ENCODE measurements at regions not wholly inside any gene's neighbourhood (a gene's known extent, or its start where the extent isn't known, plus 50 kb on each side); places are given as distances from the start of the nearest gene placed in this dataset.
"Not testable (repeated sequence)": the region's sequence is repeated elsewhere in the genome, so short reads cannot be mapped to it uniquely, and the experiment has no call there.

DNA sequence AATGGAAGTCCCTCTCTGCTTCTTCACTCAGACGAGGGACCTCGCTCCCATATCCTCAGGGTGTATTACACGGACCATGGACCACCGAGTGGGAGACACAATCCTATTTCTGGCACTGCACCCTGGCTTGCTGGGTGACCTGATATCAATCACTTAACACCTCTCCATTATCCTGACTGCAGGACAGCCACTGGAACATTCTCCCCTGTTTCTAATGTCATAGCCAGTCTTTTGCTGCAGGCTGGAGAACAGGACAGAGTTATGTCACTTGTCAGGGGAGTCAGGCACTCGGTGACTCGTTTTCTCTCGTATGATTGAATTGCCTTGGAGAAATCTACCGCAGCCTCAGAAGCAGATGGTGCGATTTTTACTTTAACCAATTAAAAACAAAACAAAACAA is 219.1 kb upstream of the IGFBP7 start:
- DNase-seq (ENCODE audit: low read depth) = no peak

DNA sequence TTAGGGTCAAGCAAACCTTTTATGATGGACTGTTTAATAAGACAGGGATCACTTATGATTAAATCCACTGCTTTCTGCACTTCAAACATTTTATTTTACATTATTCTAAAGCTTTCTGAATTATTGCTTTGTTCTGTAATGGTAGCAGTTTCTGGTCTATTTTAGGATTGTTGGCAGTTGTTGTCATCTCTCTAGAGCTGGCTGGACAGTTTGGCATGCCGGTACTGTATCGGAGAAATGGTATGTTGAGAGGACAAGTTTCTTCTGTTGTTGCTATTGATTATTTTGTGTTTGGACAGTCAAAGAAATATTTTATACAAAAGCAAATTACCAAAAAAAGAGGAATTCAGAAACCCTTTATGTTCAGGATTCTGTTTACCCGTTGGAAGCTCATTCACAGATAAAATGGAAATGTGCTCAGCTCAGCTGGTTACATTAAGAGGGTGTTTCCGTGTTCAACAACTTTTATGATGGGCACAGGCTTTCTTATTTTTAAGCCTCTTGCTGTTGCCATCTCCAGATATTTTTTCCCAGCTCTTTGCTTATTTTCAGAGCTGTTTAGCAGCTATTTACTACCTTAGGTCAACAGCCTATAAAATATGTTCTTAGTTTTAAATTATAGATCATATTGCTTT is 214.6 kb upstream of the IGFBP7 start:
- DNase-seq (ENCODE audit: low read depth) = no peak

DNA sequence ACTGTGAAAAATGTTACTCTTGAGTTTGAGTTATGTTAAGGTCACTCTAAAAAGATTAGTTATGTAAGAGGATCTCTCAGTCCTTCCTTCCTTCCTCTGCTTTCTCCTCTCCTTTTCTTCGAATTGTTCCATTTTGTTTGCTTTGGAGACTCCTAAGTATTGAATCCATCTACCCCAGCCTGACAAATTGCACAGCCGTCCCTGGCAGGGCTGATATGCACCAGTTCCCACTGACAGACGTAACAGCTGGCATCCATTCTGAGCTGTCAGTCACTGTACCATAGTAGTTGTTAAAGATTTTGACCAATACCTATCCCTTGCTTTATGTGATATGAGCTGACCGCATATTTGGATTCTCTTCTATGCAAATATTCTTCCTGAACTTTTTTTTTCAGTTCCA is 210.7 kb upstream of the IGFBP7 start:
- DNase-seq (ENCODE audit: low read depth) = no peak

DNA sequence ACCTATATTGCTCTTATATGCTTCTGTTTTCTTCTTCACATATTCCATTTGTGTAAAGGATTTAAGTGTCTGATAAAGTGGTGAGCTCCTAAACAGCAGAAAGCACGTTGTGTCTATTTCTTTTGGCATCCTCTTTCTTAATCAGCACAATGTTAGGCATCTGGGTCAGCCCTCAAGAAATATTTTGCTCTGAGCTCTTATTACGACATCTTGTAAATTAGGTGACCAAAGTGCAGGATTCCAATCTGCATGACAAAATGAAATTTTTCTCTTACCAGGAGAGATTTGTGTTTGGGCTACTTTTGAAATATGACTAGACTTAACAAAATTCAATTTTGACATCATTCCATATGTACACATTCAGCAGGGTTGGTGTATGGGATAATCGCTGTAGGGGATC is 210.0 kb upstream of the IGFBP7 start:
- DNase-seq (ENCODE audit: low read depth) = no peak

DNA sequence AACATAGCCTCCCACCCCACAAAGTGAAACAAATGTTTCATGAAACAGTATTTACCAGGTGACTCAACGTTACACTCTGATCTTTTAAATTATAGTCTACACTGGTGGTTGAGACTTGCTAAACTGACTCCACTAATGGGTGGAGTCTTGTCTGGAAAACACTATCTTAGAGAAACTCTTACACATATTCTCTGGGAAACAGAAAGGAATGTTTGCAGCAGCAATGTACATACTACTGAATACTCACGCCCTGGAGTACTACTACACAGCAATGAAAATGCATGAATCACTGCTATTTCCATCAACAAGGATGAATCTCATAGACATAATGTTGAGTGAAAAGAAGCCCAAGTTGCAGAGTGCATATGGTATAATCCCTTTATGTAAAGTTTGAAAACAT is 208.5 kb upstream of the IGFBP7 start:
- DNase-seq (ENCODE audit: low read depth) = no peak

DNA sequence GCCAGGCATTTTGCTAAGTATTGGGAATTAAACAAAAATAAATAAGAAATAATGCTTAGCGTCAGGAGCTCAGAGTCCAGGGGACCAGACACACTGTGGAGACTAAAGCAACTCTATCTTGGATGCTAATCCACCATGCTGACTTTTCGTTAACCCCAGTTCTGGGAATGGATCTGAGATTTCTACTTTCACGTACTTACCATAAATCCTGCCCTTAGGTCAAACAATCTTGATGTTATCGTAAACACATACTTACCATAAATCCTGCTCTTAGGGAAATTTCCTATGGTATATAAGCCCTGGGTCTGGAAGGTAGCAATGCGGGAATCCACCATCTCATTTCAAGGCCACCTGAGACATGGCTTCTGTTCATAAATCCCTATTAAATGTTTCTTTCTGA is 204.5 kb upstream of the IGFBP7 start:
- no peak for DNase-seq (ENCODE audit: low read depth)

DNA sequence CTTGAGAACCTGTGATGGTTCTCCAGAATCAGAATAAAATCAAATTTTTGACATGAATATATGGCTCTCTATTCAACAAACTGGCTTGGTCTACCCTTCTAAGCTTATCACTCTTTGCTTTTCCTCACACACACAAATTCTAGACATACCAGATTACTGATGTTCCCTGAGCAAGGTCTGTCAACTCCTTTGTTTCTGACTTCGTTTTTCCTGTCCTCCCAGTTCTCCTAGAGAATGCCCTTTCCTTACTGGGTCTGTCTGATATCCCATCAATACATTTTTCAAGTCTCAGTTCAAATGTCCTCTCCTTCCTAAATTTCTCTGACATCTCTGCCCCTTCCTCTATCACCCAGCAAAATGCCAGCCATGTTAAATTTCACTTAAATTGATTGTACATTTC is 202.1 kb upstream of the IGFBP7 start:
- DNase-seq (ENCODE audit: low read depth) = no peak

DNA sequence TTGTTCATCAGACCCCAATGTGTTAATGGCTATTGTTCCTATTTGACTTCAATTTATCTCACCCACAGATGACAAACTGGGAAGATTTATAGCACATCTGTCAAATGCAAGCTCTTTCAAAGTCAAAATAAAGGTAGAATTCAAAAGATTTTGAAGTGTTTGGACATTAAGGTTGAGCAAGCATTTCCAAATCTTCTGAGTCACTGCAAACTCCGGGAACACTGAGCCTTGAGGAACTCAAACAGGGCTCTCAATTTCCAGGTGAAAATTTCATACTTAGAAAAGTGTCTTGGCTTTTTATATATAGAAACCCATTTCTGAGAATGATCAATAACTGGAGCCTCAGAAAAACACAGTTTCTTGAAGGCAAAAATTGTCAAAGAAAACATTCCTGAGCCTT is 199.5 kb upstream of the IGFBP7 start:
- DNase-seq (ENCODE audit: low read depth) = no peak

DNA sequence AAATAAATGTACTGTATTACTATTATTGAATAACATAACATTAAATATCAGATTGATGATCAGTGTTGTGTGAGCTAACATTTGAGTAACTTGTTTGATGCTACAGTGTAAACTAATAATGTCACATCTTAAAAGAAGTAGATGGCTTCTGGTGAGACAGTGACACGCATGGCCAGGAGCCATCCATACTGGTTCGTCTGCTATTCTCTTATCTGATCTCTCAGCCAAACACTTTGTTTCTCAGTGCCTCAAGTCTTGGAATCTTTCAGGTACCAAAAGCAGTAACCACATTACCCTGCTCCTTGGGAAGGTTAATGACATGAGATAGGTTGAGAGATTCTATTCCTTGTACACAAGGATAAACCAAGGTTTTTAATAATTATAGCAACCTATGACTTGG is 198.1 kb upstream of the IGFBP7 start:
- no peak for DNase-seq (ENCODE audit: low read depth)

DNA sequence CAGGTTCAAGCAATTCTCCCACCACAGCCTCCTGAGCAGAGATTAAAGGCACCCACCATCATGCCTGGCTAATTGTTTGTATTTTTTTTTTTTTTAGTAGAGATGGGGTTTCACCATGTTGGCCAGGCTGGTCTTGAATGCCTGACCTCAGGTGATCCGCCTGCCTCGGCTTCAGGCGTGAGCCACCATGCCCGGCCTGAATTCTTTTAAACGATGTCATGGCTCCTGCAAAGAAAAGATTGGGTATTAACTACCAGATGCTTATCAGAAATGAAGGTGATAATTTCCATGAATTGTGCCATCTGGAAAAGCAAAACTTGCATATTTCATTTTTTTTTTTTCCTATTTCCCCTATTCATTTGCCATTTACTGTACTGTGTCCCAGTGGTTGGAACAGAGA is 195.7 kb upstream of the IGFBP7 start:
- DNase-seq (ENCODE audit: low read depth) = no peak

DNA sequence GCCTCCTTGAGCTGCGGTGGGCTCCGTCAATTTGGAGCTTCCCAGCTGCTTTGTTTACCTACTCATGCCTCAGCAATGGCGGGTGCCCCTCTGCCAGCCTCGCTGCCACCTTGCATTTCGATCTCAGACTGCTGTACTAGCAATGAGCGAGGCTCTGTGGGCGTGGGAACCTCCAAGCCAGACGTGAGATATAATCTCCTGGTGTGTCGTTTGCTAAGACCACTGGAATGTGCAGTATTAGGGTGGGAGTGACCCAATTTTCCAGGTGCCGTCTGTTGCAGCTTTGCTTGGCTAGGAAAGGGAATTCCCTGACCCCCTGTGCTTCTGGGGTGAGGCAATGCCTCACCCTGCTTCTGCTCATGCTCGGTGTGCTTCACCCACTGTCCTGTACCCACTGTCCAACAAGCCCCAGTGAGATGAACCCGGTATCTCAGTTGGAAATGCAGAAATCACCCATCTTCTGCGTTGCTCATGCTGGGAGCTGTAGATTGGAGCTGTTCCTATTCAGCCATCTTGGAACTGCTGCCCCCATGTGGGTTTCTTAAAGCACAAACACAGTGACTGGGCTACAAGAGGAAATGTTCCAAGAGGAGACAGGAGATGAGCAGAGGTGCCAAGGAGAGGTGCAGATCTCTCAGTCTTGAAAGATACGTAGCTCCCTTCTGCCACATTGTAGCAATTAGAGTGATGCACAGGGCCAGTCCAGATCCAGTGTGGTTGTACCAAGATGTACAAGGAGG is 193.0 kb upstream of the IGFBP7 start:
- DNase-seq (ENCODE audit: low read depth) = no peak

DNA sequence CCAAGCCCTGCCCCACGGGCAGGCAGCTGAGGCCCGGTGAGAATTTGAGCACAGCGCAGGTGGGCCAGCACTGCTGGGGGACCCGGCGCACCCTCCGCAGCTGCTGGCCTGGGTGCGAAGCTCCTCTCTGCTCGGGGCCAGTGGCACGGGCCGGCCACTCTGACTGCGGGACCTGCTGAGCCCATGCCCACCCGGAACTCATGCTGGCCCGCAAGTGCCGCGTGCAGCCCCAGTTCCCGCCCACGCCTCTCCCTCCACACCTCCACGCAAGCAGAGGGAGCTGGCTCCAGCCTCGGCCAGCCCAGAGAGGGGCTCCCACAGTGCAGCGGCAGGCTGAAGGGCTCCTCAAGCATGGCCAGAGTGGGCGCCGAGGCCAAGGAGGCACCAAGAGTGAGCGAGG is 190.1 kb upstream of the IGFBP7 start:
- DNase-seq (ENCODE audit: low read depth) = not testable (repeated sequence)

DNA sequence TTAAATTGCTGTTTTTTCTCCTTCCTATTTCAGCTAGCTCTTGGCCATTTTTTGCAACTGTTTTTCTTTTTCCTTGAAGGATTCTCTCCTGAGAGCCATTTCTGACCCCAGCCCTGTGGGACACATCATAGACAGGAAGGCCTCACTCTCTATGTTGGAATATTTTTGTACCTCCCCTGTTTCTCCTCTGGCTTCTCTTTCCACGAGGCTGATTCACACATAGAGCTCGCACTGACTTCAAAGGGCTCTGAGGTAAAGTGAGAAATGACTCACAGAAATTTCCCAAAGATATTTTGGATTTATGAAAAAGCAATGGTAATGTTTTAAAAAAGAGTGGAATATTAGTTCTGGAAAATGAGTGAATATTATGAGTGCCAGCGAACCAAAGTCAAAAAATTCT is 181.7 kb upstream of the IGFBP7 start:
- no peak for DNase-seq (ENCODE audit: low read depth)

DNA sequence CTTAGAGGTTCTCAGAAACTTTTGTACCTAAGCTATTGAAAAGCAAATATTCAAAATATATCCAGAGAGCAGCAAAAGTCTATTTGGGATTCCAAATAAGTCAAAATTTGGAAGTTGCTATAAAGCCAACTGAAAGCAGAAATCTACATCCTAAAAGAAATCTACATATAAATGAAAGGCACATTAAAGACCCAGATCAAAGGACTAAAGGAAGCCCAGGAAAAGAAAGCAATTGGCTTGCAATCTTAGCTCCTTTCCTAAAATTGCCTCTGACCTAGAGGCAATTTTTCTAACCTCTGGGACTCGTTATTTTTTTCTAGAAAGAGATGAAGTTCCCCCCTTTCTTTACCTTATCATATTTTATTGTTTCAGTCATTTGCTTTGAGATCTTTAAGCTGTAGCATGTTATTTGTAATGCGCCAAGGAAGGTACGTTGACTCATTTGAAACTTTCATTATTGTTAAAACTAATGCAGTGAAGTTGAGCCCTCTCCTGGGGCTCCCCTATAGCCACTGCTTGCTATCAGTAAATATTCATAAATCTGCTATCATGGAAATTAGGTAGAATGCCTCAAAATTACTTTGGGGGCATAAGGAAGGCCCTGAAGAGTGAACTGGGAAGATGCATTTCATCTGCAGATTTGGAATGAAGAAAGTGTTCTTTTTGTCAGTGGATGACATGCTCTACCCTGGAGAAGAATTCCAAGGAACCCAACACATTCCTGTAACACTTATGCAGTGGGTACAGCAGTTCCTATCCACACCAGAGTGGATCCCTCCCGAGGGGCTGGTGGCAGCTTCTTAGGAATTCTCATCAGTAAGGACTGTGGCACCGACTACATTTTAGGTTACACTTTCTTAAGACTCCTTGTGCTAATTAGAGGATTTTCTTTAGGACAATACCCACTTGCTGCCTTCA is 177.8 kb upstream of the IGFBP7 start:
- DNase-seq (ENCODE audit: low read depth) = no peak

DNA sequence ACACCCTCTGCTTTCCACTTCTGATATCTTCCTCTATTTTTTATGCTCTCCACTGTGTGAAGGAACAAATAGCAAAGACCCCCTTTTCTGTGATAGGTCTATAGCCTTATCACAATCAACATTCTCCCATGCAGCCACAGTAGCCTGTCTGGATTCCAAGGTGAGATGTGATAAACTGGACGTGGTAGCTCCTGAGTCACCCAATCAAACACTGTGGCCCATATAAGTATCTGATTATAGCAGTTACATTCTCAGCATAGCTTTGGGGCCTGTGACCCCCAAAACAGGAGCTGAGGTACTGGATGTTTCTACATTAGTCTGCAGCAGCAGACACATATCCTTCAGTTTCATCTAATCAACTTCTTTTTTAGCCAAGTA is 172.7 kb upstream of the IGFBP7 start:
- no peak for DNase-seq (ENCODE audit: low read depth)

DNA sequence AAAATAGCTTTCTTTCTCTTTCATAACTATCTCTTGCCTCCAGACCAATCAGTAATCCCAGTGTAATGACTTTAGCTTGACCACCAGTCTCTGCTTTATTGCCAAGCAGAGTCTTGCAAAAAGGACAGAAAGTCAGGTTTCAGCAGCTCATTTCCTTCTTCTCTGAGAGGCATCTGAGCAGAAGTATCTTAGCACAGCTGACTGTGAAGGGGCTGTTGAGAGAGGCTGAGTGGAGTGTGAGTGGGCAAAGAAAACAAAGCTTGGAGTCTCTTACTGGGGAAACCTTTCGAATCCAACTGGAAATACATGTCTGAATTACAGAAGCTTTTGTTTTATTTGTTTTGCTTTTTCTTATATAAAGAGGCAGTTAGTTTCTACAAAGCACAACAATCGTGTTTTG is 170.3 kb upstream of the IGFBP7 start:
- DNase-seq (ENCODE audit: low read depth) = no peak

DNA sequence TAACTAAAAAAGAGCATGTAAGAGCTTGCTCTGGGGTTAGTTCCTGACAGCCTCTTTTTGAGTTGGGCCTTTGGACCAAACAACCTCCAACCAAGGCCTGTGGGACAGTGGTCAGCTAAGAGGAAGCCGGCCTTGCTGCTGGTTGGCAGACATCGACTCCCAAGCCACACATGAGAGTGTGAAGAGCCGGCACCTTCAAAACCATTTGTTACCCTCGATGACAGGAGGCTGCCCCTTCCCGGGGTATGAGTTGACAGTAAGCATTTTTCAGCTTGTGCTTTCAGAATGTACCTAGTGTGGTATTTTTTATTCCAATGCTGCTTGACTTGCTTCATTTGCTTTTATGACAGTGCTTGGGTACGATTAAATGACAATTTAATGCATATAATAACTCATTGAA is 168.6 kb upstream of the IGFBP7 start:
- no peak for DNase-seq (ENCODE audit: low read depth)

DNA sequence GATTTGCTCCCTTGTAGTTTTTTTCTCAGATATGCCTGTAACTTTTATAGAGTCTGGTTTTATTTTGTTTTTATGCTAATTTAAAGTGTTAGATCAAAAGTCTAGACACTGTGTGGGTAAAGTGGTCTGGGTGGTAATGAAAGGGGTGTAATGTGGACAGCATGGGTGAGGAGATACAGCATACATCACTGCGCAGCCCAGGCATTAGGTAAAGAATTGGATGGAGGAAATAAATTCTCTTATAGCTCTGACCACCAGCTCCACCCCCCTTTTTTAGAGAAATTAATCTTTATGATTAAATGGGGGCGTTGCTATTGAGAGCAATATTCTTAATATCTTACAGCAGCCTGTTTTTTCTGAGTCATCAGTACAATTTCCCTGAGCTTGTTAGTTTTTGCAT is 163.9 kb upstream of the IGFBP7 start:
- no peak for DNase-seq (ENCODE audit: low read depth)

DNA sequence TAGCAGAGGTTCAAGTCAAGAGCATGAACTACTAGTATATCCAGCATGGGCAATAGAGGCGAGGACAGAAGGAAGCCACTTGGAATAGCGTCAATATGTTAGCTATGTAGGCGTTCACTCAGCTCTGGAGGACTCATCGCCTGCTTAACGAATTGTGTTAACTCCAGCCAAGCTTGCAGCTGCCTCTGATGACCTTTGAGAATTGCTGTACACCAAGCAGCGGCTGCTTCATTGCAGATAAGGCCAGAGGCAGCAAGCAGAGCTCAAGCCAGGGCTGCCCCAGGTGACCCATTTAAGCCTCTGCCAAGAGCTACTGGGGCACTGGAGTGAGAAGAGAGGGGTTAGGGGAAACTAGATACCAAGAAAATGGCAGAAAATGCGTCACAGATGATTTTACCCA is 160.2 kb upstream of the IGFBP7 start:
- DNase-seq (ENCODE audit: low read depth) = no peak

DNA sequence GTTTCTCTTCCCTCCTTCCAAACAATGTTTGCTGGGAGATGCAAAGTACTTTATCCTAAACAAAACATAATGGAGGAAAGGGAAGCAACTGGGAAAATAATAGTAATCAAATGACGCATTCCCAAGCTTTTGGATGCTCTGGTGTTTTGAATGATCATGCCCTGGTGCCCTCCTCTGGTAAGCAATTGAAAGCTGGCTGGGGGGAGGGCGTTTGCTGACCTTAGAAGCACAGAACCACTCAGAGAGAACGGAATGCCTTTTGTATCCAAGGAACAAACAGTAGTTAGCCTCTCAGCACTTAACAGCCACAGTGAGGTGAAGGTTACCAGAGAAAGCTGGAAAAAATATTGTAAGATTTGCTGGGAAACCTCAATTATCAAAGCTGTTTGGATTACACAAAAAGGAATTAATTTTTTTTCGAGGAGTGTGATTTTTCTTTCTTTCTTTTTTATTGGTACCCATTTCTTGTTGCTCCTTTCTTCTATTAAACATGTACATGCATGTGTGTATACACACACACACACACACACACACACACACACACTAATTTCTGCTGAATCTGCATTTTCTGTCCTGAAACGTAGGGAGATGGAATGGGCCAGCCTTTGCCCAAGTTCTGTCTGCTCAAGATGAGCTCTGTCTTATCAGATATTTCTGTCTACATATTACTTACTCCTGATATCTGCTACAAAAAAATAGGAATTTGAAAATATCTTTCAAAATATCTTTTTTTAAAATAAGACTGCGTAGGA is 155.8 kb upstream of the IGFBP7 start:
- no peak for DNase-seq (ENCODE audit: low read depth)

DNA sequence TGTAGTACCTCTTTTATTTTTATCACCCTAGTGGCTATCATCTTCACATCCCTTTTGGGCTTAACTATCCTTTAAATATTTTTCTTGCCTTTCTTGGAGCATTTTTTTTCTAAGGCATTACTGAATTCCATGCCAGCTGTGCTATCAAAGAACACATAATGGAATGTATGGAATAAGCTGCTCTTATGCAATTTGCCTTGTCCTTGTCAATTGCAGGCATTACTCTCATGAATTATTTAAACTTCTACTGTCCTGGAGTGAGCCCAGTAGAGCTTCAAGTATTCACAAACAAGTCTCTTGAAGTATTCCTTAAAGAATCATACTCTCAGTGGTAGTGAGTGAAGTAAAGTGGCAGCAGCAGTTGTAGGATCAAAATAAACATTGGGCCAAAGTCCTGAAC is 144.6 kb upstream of the IGFBP7 start:
- no peak for DNase-seq (ENCODE audit: low read depth)

DNA sequence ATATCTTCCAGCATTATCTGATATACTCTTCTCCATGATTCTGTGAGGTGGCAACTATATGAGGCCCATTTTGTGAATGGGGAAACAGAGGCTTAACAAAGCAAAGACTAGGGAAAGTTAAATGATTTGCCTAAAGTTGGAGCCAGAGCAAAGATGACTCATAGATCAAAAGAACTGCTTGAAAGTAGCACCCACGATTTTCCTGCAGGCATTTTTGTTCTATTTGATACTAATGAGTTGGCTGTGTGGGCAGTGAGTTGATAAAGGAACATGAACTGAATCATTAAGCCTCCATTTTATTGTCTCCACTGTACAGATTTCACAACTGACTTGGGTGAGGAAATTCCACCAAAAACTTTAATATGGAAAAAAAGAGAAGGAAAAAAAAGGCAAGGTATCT is 138.9 kb upstream of the IGFBP7 start:
- no peak for DNase-seq (ENCODE audit: low read depth)
